Fibroblast of lung (primary cell): ENCODE measurements at regions not wholly inside any gene's neighbourhood (a gene's known extent, or its start where the extent isn't known, plus 50 kb on each side); places are given as distances from the start of the nearest gene placed in this dataset.

Experiments
- DNase-seq, 2 donors: peaks; one replicate each; pipeline versions ENCODE4 v3.0.0 to v3.0.0-alpha.2; 2010; ENCODE audit warnings: low read depth in 2 of 2
- H2AFZ ChIP-seq: 2 replicates; pipeline ENCODE4 v1.5.1; 2012; ENCODE audit warnings: low read length, control low read depth, inconsistent platforms
- H3K27ac ChIP-seq: 2 replicates; pipeline ENCODE4 v1.5.1; 2011; ENCODE audit warnings: low read length, control low read depth; ENCODE audit not compliant: insufficient read depth
- H3K27me3 ChIP-seq: 2 replicates; pipeline ENCODE4 v1.5.1; 2011; ENCODE audit warnings: mild to moderate bottlenecking, low read length; ENCODE audit not compliant: control insufficient read depth, insufficient read depth
- H3K36me3 ChIP-seq: 2 replicates; pipeline ENCODE4 v1.5.1; 2011; ENCODE audit warnings: low read length; ENCODE audit not compliant: control insufficient read depth, insufficient read depth
- H3K4me1 ChIP-seq: 2 replicates; pipeline ENCODE4 v1.5.1; 2011; ENCODE audit warnings: low read length; ENCODE audit not compliant: control insufficient read depth, insufficient read depth; ENCODE audit errors: extremely low read depth
- H3K4me2 ChIP-seq: 2 replicates; pipeline ENCODE4 v1.5.1; 2011; ENCODE audit warnings: low read length, control low read depth; ENCODE audit not compliant: insufficient read depth; ENCODE audit errors: extremely low read depth
- H3K4me3 ChIP-seq, 4 experiments: fragments of 200-600 bp in 1 of 4; sonication (generic) in 1 of 4; replicated peaks in 1 of 4; 2 replicates each; pipeline ENCODE4 v1.5.1; 2011 to 2016; ENCODE audit warnings: low read length in 4 of 4, low read depth in 3 of 4, mild to moderate bottlenecking in 3 of 4, control low read depth in 2 of 4, inconsistent platforms in 1 of 4, mixed read lengths in 1 of 4; ENCODE audit not compliant: insufficient read depth in 1 of 4; ENCODE audit errors: control extremely low read depth in 1 of 4
- H3K79me2 ChIP-seq: 2 replicates; pipeline ENCODE4 v1.5.1; 2012; ENCODE audit warnings: mild to moderate bottlenecking, low read length, inconsistent platforms; ENCODE audit not compliant: control insufficient read depth, insufficient read depth
- H3K9ac ChIP-seq: 2 replicates; pipeline ENCODE4 v1.5.1; 2011; ENCODE audit warnings: mild to moderate bottlenecking, low read length, control low read depth; ENCODE audit not compliant: insufficient read depth
- H3K9me3 ChIP-seq: 2 replicates; pipeline ENCODE4 v1.5.1; 2012; ENCODE audit warnings: low read depth, low read length; ENCODE audit not compliant: control insufficient read depth, insufficient read depth
- H4K20me1 ChIP-seq: 2 replicates; pipeline ENCODE4 v1.5.1; 2011; ENCODE audit warnings: low read length; ENCODE audit not compliant: control insufficient read depth, insufficient read depth; ENCODE audit errors: extremely low read depth
- CTCF ChIP-seq, 2 donors: IDR thresholded peaks in 1 of 2; conservative IDR thresholded peaks in 1 of 2; 1 replicate in 1 of 2; 2 replicates in 1 of 2; pipeline ENCODE4 v1.5.1; 2011 to 2012; ENCODE audit warnings: low read length in 2 of 2, control low read depth in 1 of 2, inconsistent platforms in 1 of 2, low read depth in 1 of 2, mild to moderate bottlenecking in 1 of 2
- EZH2 ChIP-seq: IDR thresholded peaks from 2 replicates; pipeline ENCODE4 v1.5.1; 2012; ENCODE audit warnings: low read length, control low read depth, mild to moderate bottlenecking; ENCODE audit errors: missing control alignments

- no peak overlapping the region for H3K4me3 ChIP-seq
- no peaks in the 10 kb centered on the region for H3K9me3 ChIP-seq
- no peak overlapping the region for H3K4me2 ChIP-seq
- no peak for TF ChIP-seq EZH2
- TF ChIP-seq CTCF (conservative IDR thresholded peaks at IDR 0.05 in 1 of 2, IDR thresholded peaks at IDR 0.05 in 1 of 2; ENCODE audit: low read depth in 1 of 2, low read length in 2 of 2): no peak
- DNase-seq: no peak
- no peaks in the 10 kb centered on the region for H3K36me3 ChIP-seq
- no peak overlapping the region for H3K9ac ChIP-seq
- no peaks in the 10 kb centered on the region for H3K79me2 ChIP-seq
- H2AFZ ChIP-seq: no peak overlapping the region
- no peaks in the 10 kb centered on the region for H4K20me1 ChIP-seq
- no peaks in the 10 kb centered on the region for H3K4me1 ChIP-seq
- peaks cover 4% of the 10 kb centered on the region for H3K27me3 ChIP-seq
- no peak overlapping the region for H3K27ac ChIP-seq
These were observed 488.5 kb downstream of the SHQ1 start for GRCh38 chr3:72359743-72360142.

GRCh38 chr3:72355168-72355567 lies 493.1 kb downstream of the SHQ1 start:
- H3K79me2 ChIP-seq: no peaks in the 10 kb centered on the region
- H3K4me1 ChIP-seq: no peaks in the 10 kb centered on the region
- H3K9me3 ChIP-seq: no peaks in the 10 kb centered on the region
- H3K4me3 ChIP-seq: no peak overlapping the region
- no peaks in the 10 kb centered on the region for H4K20me1 ChIP-seq
- no peak overlapping the region for H3K4me2 ChIP-seq
- H3K27ac ChIP-seq: no peak overlapping the region
- H2AFZ ChIP-seq: no peak overlapping the region
- TF ChIP-seq EZH2: no peak
- TF ChIP-seq CTCF (conservative IDR thresholded peaks at IDR 0.05 in 1 of 2, IDR thresholded peaks at IDR 0.05 in 1 of 2; ENCODE audit: low read depth in 1 of 2, low read length in 2 of 2): no peak
- H3K36me3 ChIP-seq: no peaks in the 10 kb centered on the region
- H3K27me3 ChIP-seq: no peaks in the 10 kb centered on the region
- no peak for DNase-seq
- no peak overlapping the region for H3K9ac ChIP-seq

GRCh38 chr3:72354486-72354885 lies 493.8 kb downstream of the SHQ1 start:
- H3K4me1 ChIP-seq: no peaks in the 10 kb centered on the region

More at GRCh38 chr3:72354486-72354885, 493.8 kb downstream of the SHQ1 start:
- Histone ChIP-seq H3K9ac (no peak overlapping the region), H4K20me1 (no peaks in the 10 kb centered on the region), H3K4me3 (no peak overlapping the region), H3K27me3 (no peaks in the 10 kb centered on the region), H3K27ac (no peak overlapping the region), H3K79me2 (no peaks in the 10 kb centered on the region), H3K9me3 (no peaks in the 10 kb centered on the region), H2AFZ (no peak overlapping the region), H3K4me2 (no peak overlapping the region), H3K36me3 (no peaks in the 10 kb centered on the region)
- no peak for TF ChIP-seq EZH2
- TF ChIP-seq CTCF (conservative IDR thresholded peaks at IDR 0.05 in 1 of 2, IDR thresholded peaks at IDR 0.05 in 1 of 2; ENCODE audit: low read depth in 1 of 2, low read length in 2 of 2): no peak
- no peak for DNase-seq
